SK-N-SH (cell line): ENCODE measurements at regions not wholly inside any gene's neighbourhood (a gene's known extent, or its start where the extent isn't known, plus 50 kb on each side); places are given as distances from the start of the nearest gene placed in this dataset.
A peak's percentile ranks its signal among the peaks of the same experiment; 100 is the strongest.

Experiments used
- CTCF ChIA-PET: fragments of 300-600, 350-600 bp; formaldehyde crosslinking; extraction: SDS; loops from one replicate; lab custom pipeline; 2021; lab: Yijun Ruan, JAX
- POLR2A ChIA-PET: fragments of 350-600 bp; sonication (Branson Sonifier 250); formaldehyde crosslinking; extraction: SDS; loops from one replicate; lab custom pipeline; 2020; ENCODE audit warnings: antibody characterized with exemption, inconsistent platforms; lab: Yijun Ruan, JAX
- DNase-seq: peaks from one replicate; pipeline ENCODE4 v3.0.0; 2012
- H2AFZ ChIP-seq: fragments of 200-600 bp; sonication (generic); 2 replicates; pipeline ENCODE4 v1.8.1; 2016; ENCODE audit warnings: antibody characterized with exemption, mild to moderate bottlenecking, low read depth
- H3F3A ChIP-seq: fragments of 200-600 bp; sonication (generic); replicated peaks from 2 replicates; pipeline ENCODE3; 2016; ENCODE audit warnings: antibody characterized with exemption, mild to moderate bottlenecking; ENCODE audit not compliant: insufficient read depth
- H3K27ac ChIP-seq, 2 experiments: fragments of 200-500 bp in 1 of 2; fragments of 200-600 bp in 1 of 2; sonication (Bioruptor generic) in 1 of 2; sonication (generic), shearing (Covaris generic) in 1 of 2; 2 replicates each; pipeline versions ENCODE4 v1.5.1 to v1.6.1; 2014 to 2016; ENCODE audit warnings: low read depth in 2 of 2, inconsistent platforms in 1 of 2, low read length in 1 of 2, mild to moderate bottlenecking in 1 of 2, mixed read lengths in 1 of 2
- H3K27me3 ChIP-seq: fragments of 200-600 bp; sonication (generic), shearing (Covaris generic); 2 replicates; pipeline ENCODE4 v1.6.1; 2016; ENCODE audit warnings: mixed run types; ENCODE audit not compliant: insufficient read depth
- H3K36me3 ChIP-seq, 2 experiments: fragments of 200-500 bp in 1 of 2; fragments of 200-600 bp in 1 of 2; sonication (Bioruptor generic) in 1 of 2; sonication (generic) in 1 of 2; replicated peaks in 1 of 2; 2 replicates each; pipeline versions ENCODE3 to v1.5.1; 2014 to 2016; ENCODE audit warnings: low read length in 1 of 2, mild to moderate bottlenecking in 1 of 2; ENCODE audit not compliant: insufficient read depth in 2 of 2, control insufficient read depth in 1 of 2
- H3K4me1 ChIP-seq, 2 experiments: fragments of 200-500 bp in 1 of 2; fragments of 200-600 bp in 1 of 2; sonication (Bioruptor generic) in 1 of 2; sonication (generic), shearing (Covaris generic) in 1 of 2; 2 replicates each; pipeline versions ENCODE4 v1.5.1 to v1.6.1; 2014 to 2016; ENCODE audit warnings: low read depth in 1 of 2, low read length in 1 of 2, mixed run types in 1 of 2; ENCODE audit not compliant: insufficient read depth in 2 of 2, control insufficient read depth in 1 of 2
- H3K4me2 ChIP-seq: fragments of 200-600 bp; sonication (generic), shearing (Covaris generic); 2 replicates; pipeline ENCODE4 v1.6.1; 2017; ENCODE audit warnings: mixed run types
- H3K4me3 ChIP-seq, 2 experiments: fragments of 200-500 bp in 1 of 2; fragments of 200-600 bp in 1 of 2; sonication (Bioruptor generic) in 1 of 2; sonication (generic), shearing (Covaris generic) in 1 of 2; 2 replicates each; pipeline versions ENCODE4 v1.5.1 to v1.8.1; 2014 to 2016; ENCODE audit warnings: low read depth in 2 of 2, inconsistent platforms in 1 of 2, low read length in 1 of 2, mild to moderate bottlenecking in 1 of 2, mixed read lengths in 1 of 2, moderate library complexity in 1 of 2
- H3K79me2 ChIP-seq: fragments of 200-600 bp; sonication (generic); 2 replicates; pipeline ENCODE4 v1.8.1; 2017; ENCODE audit warnings: mild to moderate bottlenecking; ENCODE audit not compliant: insufficient read depth
- H3K9ac ChIP-seq: fragments of 200-600 bp; sonication (generic); 2 replicates; pipeline ENCODE4 v1.6.1; 2017; ENCODE audit warnings: mixed run types
- H3K9me2 ChIP-seq: fragments of 200-600 bp; sonication (generic); 2 replicates; pipeline ENCODE4 v1.6.1; 2017; ENCODE audit warnings: mixed run types
- H3K9me3 ChIP-seq: fragments of 200-600 bp; sonication (generic); 2 replicates; pipeline ENCODE4 v1.6.1; 2017; ENCODE audit warnings: mixed run types, mild to moderate bottlenecking, moderate library complexity
- H4K20me1 ChIP-seq: fragments of 200-600 bp; sonication (generic); 2 replicates; pipeline ENCODE4 v1.6.1; 2017; ENCODE audit warnings: mild to moderate bottlenecking, mixed run types; ENCODE audit not compliant: insufficient read depth
- FOSL2 ChIP-seq: IDR thresholded peaks from 2 replicates; pipeline ENCODE4 v1.4.0; 2012; ENCODE audit warnings: low read depth, mild to moderate bottlenecking, moderate library complexity, borderline replicate concordance
- GABPA ChIP-seq: IDR thresholded peaks from 2 replicates; pipeline ENCODE4 v1.4.0; 2012; ENCODE audit warnings: low read depth, mild to moderate bottlenecking
- GATA2 ChIP-seq: sonication (generic); formaldehyde crosslinking; IDR thresholded peaks from 2 replicates; pipeline ENCODE4 v1.5.0; 2020; ENCODE audit warnings: mild to moderate bottlenecking, missing genetic modification reagents
- NFIC ChIP-seq: IDR thresholded peaks from 2 replicates; pipeline ENCODE4 v1.4.0; 2012; ENCODE audit warnings: borderline replicate concordance
- PBX3 ChIP-seq: IDR thresholded peaks from 2 replicates; pipeline ENCODE4; 2012
- POLR2AphosphoS5 ChIP-seq: IDR thresholded peaks from 2 replicates; pipeline ENCODE4 v1.6.1; 2012; ENCODE audit warnings: low read depth, low read length
- RAD21 ChIP-seq: IDR thresholded peaks from 2 replicates; pipeline ENCODE4 v1.6.1; 2012; ENCODE audit warnings: mild to moderate bottlenecking, low read length
- REST ChIP-seq: IDR thresholded peaks from 2 replicates; pipeline ENCODE4 v1.6.1; 2012; ENCODE audit warnings: mild to moderate bottlenecking, low read depth, low read length, moderate library complexity
- RFX5 ChIP-seq: IDR thresholded peaks from 2 replicates; pipeline ENCODE4 v1.6.1; 2012; ENCODE audit warnings: mild to moderate bottlenecking, improper control_type of control experiment, low read length
- SIN3A ChIP-seq: IDR thresholded peaks from 2 replicates; pipeline ENCODE4 v1.6.1; 2012; ENCODE audit warnings: low read depth, mild to moderate bottlenecking, low read length, moderate library complexity, borderline replicate concordance
- TAF1 ChIP-seq: IDR thresholded peaks from 2 replicates; pipeline ENCODE4 v1.6.1; 2012; ENCODE audit warnings: low read depth, mild to moderate bottlenecking, low read length, moderate library complexity, borderline replicate concordance
- USF1 ChIP-seq: IDR thresholded peaks from 2 replicates; pipeline ENCODE4 v1.4.0; 2012; ENCODE audit warnings: low read depth, borderline replicate concordance
- ZBTB33 ChIP-seq: IDR thresholded peaks from 2 replicates; pipeline ENCODE4 v1.4.0; 2012; ENCODE audit warnings: low read depth, borderline replicate concordance
- WGBS: methylation state at CpG from one replicate; pipeline ENCODE4 v1.1.6; 2017; ENCODE audit warnings: low lambda C conversion rate; 5-methylcytosine and 5-hydroxymethylcytosine counted together

- no peaks in the 10 kb centered on the region for H3K9me2 ChIP-seq
- TF ChIP-seq REST, result no peak
- peak; percentile 19; the same call in 1 of the 2 replicates for TF ChIP-seq FOSL2
- TF ChIP-seq ZBTB33, result no peak
- no peak for TF ChIP-seq RAD21
- peak; percentile 30 for TF ChIP-seq PBX3
- TF ChIP-seq RFX5, result no peak
- no peak for TF ChIP-seq GABPA
- no peak for TF ChIP-seq POLR2AphosphoS5
- no peak for TF ChIP-seq SIN3A
- no peak for TF ChIP-seq USF1
- no peak for TF ChIP-seq NFIC
- TF ChIP-seq TAF1, result no peak
- TF ChIP-seq GATA2 (CRISPR knock-in tag), result no peak
- no peaks in the 10 kb centered on the region for H3F3A ChIP-seq
- H2AFZ ChIP-seq, result peak overlapping the region; percentile 48; the same call in 1 of the 2 replicates
- no peak overlapping the region for H3K9ac ChIP-seq
- no peak overlapping the region for H3K4me3 ChIP-seq
- no peaks in the 10 kb centered on the region; a peak in 1 of 4 replicates for H3K4me1 ChIP-seq
- H3K79me2 ChIP-seq, result no peaks in the 10 kb centered on the region
- WGBS, result 8% methylated on average over 2 of the region's 2 CpGs
- no peaks in the 10 kb centered on the region for H3K9me3 ChIP-seq
- no peaks in the 10 kb centered on the region for H3K27me3 ChIP-seq
- no peak for DNase-seq
- ChIA-PET CTCF (no interaction called here), POLR2A (no interaction called here)
- H3K36me3 ChIP-seq, result no peaks in the 10 kb centered on the region
- no peak overlapping the region for H3K27ac ChIP-seq
- no peak overlapping the region for H3K4me2 ChIP-seq
- no peaks in the 10 kb centered on the region for H4K20me1 ChIP-seq
These were observed 290.1 kb downstream of the ZIC1 start for GRCh38 chr3:147699175-147699838.
